ENCODE measurements at regions not wholly inside any gene's neighbourhood (a gene's known extent, or its start where the extent isn't known, plus 50 kb on each side); places are given as distances from the start of the nearest gene placed in this dataset.

DNA sequence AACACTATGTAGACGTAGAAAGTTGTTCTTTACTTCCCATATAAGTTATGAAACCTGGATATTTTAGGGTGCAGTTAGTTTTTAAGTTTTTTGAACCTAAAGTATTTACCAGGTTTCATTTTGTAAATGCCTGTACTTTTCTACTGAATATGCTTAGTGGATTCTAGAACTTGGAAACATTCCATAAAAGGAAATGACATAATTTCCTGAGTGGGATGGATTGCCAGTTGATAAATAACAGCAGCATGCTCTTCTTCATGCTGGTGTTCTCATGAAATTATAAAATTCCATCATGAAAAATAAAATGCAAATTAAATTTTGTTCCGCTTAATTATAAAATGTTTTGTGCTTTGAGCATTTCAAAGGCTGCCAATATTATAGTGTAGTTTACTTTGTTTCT is 362.2 kb upstream of the PCDH20 start:
- TF ChIP-seq, protein P1, sequence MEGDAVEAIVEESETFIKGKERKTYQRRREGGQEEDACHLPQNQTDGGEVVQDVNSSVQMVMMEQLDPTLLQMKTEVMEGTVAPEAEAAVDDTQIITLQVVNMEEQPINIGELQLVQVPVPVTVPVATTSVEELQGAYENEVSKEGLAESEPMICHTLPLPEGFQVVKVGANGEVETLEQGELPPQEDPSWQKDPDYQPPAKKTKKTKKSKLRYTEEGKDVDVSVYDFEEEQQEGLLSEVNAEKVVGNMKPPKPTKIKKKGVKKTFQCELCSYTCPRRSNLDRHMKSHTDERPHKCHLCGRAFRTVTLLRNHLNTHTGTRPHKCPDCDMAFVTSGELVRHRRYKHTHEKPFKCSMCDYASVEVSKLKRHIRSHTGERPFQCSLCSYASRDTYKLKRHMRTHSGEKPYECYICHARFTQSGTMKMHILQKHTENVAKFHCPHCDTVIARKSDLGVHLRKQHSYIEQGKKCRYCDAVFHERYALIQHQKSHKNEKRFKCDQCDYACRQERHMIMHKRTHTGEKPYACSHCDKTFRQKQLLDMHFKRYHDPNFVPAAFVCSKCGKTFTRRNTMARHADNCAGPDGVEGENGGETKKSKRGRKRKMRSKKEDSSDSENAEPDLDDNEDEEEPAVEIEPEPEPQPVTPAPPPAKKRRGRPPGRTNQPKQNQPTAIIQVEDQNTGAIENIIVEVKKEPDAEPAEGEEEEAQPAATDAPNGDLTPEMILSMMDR (IDR thresholded peaks at IDR 0.05), result no peak
- TF ChIP-seq ZFX (IDR thresholded peaks at IDR 0.05; ENCODE audit: borderline replicate concordance), result no peak
- no peak overlapping the region for H3K27ac ChIP-seq

DNA sequence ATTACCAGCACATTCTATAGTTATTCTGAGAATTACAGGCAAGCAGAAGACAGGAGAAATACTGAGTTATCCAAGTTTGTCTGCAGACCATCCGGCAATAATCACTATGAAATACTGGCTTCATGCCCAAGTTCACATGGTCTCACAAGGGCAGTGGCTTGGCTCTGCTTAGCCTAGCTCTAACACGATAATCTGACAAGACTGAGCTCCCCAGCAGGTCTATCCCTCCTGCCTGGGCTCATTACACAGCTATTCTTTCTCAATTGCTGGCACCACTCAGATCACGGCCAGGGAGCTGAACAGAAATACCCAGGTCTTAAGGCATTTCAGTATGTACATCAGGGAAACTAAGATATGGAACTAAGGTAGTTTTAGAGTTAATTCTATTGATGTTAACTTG is 361.6 kb upstream of the PCDH20 start:
- TF ChIP-seq, protein P1 (IDR thresholded peaks at IDR 0.05), result no peak
- TF ChIP-seq ZFX (IDR thresholded peaks at IDR 0.05; ENCODE audit: borderline replicate concordance), result no peak
- no peak overlapping the region for H3K27ac ChIP-seq

DNA sequence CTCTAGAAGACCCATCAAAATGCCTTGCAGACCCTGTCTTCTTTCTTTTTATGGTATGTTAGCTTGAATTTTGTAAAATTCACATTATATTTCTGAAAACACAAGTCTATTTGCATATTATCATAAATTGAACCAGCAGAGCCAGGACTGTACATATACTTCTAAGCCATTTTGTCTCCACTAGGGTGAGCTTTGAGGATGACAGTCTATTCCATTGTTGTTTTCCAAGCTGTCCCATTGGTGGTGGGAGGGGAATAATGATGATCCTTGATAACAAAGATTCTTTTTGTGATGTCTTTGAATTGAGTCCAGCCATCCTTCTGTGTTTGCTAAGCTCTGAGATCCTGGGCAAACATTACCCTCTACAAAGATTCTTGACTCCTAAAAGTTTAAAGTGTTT is 359.3 kb upstream of the PCDH20 start:
- TF ChIP-seq ZFX (IDR thresholded peaks at IDR 0.05; ENCODE audit: borderline replicate concordance), result no peak
- TF ChIP-seq, protein P1 (IDR thresholded peaks at IDR 0.05), result no peak

DNA sequence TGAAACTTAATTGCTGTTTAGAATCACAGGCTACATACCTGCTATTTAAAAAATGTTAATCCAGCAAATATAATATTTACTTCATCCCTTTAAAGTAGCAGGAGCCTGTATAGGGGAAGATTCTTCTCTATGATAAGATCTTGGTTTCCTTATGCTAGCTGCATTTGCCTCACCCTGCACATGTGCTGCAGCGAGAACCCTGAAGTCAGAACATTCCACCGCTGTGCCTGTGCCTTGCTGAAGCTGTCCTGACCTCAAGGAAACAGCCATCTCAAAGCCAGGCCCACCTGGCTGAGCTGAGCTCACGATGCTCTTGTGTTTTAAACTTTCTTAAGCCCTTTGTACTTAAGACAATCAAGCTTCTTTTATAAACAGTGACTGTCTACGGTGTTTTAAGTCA is 355.0 kb upstream of the PCDH20 start:
- TF ChIP-seq, protein P1 (IDR thresholded peaks at IDR 0.05), result no peak
- no peak overlapping the region for H3K27ac ChIP-seq

More for the DNA sequence above, 359.3 kb upstream of the PCDH20 start:
- no peak overlapping the region for H3K27ac ChIP-seq

DNA sequence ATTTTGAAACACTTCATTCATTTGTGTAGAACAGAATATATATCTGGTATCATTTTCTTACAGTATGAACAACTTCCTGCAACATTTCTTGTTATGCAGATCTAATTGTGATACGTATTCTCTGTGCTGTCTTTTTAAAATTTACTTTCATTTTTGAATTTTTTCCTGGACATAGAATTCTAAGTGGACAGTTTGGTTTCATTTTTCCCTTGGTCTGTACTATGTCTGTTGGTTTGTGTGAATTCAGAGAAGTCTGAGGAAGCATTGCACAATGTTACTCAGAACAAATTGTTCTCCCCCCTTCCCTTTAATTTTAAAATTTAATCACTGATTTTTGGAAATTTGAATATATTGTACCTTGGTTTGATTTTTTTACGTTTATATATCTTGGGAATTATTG is 352.5 kb upstream of the PCDH20 start:
- H3K27ac ChIP-seq, result no peak overlapping the region
- TF ChIP-seq, protein P1 (IDR thresholded peaks at IDR 0.05), result no peak
- no peak for TF ChIP-seq ZFX (IDR thresholded peaks at IDR 0.05; ENCODE audit: borderline replicate concordance)

DNA sequence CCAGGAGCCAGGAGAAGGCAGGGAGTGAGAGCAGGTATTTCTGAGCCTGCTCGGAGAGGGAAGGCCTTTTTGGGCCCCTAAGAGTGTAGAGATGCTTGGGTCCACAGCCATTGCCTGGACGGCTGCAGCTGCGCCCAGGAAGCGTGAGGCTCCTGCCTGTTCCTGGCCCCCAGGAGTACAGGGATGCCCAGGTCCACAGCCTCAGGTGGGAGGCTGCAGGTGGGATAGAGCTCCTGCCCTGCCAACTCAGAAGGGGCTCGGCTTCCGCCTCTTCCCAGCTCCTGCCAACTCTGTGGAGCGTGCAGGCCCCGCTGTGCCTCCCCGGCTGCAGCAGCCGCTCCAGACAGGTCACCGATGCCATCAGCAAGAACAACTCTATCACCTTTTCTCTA is 351.0 kb upstream of the PCDH20 start:
- TF ChIP-seq, protein P1 (IDR thresholded peaks at IDR 0.05), result no peak
- TF ChIP-seq ZFX (IDR thresholded peaks at IDR 0.05; ENCODE audit: borderline replicate concordance), result no peak
- no peak overlapping the region for H3K27ac ChIP-seq

DNA sequence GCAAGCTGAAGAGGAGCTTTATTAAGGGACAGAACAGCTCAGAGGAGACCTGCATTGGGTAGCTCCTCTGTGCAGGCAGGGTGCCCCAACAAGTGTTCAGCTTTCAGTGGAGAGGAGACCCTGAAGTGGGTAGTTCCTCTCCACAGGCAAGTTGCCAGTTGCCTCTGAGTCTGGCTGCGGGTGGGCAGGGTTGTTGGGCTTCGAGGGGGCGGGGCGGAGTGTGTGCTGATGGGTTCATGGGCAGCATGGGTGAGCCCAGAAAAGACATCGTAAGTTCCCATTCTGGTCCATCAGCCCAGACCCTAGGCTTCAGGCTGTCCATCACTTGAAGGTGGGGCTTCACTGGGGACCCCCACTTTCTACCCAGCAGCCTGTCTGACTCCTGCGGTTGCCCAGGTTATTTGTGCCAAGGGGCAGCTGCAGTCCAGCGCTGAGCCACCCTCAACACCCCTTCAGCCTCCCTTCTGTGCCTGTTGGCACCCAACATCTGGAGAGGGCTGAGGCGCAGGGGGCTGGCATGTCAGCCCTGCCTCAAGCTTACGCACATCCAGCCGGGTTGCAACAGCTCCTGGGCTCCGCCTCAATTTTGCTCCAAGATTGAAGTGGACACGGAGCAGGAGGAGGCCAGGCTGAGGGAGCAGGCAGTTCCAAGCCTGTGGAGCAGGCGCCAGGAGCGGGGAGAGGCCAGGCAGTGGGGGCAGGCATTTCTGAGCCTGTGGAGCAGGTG is 350.5 kb upstream of the PCDH20 start:
- no peak overlapping the region for H3K27ac ChIP-seq
- TF ChIP-seq, protein P1 (IDR thresholded peaks at IDR 0.05), result no peak
- TF ChIP-seq ZFX (IDR thresholded peaks at IDR 0.05; ENCODE audit: borderline replicate concordance), result no peak

All from 22Rv1 (cell line).